GM12801 (cell line): ENCODE measurements at regions not wholly inside any gene's neighbourhood (a gene's known extent, or its start where the extent isn't known, plus 50 kb on each side); places are given as distances from the start of the nearest gene placed in this dataset.

Source experiments
- CTCF ChIP-seq: IDR thresholded peaks from one replicate; pipeline ENCODE4 v1.5.1; 2011; ENCODE audit warnings: control low read depth; ENCODE audit not compliant: insufficient read length; ENCODE audit errors: extremely low read depth

GRCh38 chr7:96561892-96562291 is 147.8 kb downstream of the SEM1 start:
- TF ChIP-seq CTCF = no peak

- TF ChIP-seq CTCF = no peak
Measured at GRCh38 chr7:96558530-96558929, 151.1 kb downstream of the SEM1 start.

- no peak for TF ChIP-seq CTCF
Measured at GRCh38 chr7:96558093-96558492, 151.6 kb downstream of the SEM1 start.

GRCh38 chr7:96548664-96549063 is 161.0 kb downstream of the SEM1 start:
- no peak for TF ChIP-seq CTCF

- no peak for TF ChIP-seq CTCF
Measured at GRCh38 chr7:96547371-96547811, 162.3 kb downstream of the SEM1 start.

- no peak for TF ChIP-seq CTCF
Measured at GRCh38 chr7:96546426-96546825, 163.2 kb downstream of the SEM1 start.

GRCh38 chr7:96539471-96539870 is 170.2 kb downstream of the SEM1 start:
- no peak for TF ChIP-seq CTCF

GRCh38 chr7:96538632-96539031 is 171.0 kb downstream of the SEM1 start:
- no peak for TF ChIP-seq CTCF
